NCI-H524 treated with DMSO at 0.1 percent for 48 hours (cell line): ENCODE measurements at regions not wholly inside any gene's neighbourhood (a gene's known extent, or its start where the extent isn't known, plus 50 kb on each side); places are given as distances from the start of the nearest gene placed in this dataset.
"Not testable (repeated sequence)": the region's sequence is repeated elsewhere in the genome, so short reads cannot be mapped to it uniquely, and the experiment has no call there.

ENCODE experiments used
- DNase-seq: peaks from one replicate; lab custom pipeline; 2025; lab: John Stamatoyannopoulos, UW

GRCh38 chr2:35298493-35298892, 1057.1 kb upstream of the CRIM1 start:
- no peak for DNase-seq

DNA sequence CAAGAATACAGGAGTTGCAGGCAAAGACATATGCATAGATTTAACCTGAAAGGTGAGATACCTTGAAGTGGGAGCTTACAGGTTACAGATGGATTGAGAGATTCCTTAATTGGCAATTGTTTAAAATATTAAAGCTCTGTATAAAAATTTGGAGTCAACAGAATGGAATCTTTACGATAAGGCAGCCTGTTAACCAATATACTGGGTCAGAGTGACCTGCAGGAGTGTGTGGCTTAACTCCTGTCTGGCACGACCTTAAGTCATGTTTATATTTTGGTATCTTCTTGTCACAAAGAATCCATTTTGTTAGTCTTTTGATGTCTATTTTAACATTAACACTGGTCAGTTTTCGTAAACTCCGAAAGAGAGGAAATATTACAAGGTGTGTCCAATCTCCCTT, 1058.2 kb upstream of the CRIM1 start:
- no peak for DNase-seq

DNA sequence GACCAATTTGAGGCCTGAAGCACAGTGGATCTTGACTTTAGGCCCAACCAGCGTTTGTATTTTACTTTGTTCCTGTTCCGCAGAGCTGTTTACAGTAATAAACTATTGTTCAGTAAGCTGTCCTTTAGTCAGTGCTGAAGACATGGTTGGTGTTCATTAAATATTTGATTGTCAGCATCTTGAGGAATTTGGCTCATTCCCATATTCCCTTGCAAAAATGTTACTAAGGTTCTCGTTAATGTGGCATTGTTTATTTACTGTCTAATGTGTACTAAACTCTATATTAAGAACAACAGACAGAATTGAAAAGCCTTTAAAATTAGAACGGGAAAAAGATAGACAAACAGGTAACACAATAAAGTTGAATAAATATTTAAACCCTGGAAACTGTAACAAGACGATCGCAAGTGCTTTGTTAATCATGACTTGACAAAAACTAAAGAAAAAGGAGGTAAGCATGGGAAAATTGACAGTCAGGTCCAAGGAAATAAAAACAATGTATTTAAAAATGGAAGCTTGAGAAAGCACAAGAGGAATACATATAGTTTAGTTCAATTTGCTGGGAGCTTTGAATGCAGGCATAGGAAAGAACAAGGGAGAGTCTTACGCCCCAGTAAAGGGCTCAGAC, 1060.8 kb upstream of the CRIM1 start:
- no peak for DNase-seq

- DNase-seq, result no peak
Measured at GRCh38 chr2:35293261-35293660, 1062.3 kb upstream of the CRIM1 start.

DNA sequence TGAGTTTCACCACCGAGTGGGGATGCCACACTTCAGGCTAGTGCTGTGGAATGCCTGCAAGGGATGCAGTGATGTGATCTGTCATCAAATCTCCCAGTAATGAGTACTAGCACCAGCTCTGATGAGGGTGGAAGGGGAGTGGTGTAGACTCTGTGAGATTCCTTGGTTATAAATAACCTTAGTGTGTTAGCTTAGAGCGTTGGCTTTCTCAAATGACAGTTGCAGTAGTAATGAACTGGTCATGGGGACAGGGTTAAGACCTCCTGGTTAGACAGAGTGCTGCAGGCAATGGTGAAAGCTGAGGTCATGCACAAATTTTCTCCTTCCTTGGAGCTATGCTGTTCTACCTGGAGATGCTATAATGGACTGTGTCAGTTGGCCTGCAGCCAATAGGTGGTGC, 1063.4 kb upstream of the CRIM1 start:
- DNase-seq, result no peak

DNA sequence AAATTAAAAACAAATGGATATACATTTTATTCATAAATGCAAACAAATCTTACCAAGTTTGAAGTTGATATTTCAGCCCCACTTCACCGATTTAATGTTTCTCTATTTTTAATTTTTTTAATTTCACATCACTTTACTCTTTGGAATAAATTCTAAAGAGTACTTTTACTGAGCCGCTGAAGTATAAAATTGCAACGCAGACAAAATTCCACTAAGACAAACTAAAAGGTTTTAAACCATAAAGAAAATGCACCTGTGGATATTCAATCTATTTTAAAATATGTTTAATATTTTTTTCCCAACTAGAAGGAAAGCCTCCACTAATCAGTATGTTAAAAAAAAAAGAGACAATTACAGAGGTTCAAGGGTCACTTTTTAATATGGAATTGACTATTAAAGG, 1073.9 kb upstream of the CRIM1 start:
- no peak for DNase-seq

DNA sequence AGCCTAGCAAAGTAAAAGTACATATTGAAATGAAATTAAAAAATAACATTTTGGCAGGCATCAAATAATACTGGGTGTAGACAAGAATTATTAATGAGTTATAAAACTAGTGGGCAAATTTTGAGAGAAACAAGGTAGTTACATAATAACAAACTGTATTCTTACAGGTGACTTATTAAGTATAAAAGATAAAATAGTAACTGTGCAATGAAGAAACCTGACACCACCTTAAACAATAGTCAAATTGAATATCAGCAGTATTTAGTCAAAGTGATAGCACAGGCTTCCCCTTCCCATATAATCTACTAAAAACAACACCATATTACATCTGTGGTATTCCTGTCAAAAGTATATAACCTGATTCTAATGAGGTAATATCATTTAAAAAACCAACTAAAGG, 1099.8 kb upstream of the CRIM1 start:
- DNase-seq, result no peak

DNA sequence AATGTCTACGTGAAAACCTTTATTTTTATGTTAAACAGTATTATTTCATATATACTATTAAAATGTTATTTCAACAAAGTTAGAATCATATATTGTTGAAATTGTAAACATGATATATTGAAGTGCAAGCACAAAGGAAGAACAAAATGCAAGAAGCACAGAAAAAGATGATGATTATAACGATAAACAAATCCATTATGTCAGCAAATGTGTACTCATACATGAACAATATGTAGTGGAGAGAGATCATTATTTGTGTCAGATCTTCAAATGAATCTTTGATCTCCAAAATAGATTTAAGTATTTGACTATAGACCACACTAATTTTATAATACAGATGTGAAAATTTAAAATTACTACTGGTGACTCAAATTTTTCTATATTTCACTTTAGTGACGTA, 1104.4 kb upstream of the CRIM1 start:
- no peak for DNase-seq

DNA sequence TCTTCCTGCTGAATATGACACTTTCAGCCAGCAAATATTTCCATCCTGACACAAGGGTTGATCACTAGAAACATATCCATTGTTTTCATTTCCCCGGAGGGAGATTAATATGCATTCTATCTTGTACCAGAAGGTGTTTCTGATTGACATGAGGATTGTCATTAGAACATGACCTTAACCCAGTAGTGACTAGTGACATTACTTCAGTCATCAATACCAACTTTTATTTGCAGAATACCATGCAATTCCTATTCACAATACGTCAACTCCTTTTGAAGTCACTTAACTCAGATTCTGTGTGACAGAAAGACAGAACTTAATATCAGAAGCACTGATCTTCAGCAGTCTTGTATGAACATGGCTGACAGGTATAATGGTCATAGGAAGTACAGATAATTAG, 1108.9 kb upstream of the CRIM1 start:
- no peak for DNase-seq

- DNase-seq, result no peak
Measured at GRCh38 chr2:35228584-35228983, 1127.0 kb upstream of the CRIM1 start.

DNA sequence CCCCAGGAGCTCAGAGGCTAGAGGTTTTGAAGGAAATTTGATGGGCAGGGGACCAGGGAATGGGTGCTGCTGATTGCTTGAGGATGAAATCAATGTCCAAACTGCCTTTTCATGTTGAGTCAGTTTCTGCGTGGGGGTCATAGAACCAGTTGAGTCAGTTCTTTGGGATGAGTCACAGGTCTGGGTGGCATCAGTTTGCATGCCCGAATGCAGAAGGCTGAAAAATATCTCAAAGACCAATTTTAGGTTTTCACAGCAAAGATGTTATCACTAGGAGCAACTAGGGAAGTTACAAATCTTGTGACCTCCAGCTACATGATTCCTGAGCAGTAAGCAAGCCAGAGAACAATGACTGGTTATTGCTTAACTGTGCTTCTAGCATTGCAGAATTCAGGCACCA, 1135.1 kb upstream of the CRIM1 start:
- DNase-seq, result no peak

- no peak for DNase-seq
Measured at GRCh38 chr2:35204881-35205280, 1150.7 kb upstream of the CRIM1 start.

DNA sequence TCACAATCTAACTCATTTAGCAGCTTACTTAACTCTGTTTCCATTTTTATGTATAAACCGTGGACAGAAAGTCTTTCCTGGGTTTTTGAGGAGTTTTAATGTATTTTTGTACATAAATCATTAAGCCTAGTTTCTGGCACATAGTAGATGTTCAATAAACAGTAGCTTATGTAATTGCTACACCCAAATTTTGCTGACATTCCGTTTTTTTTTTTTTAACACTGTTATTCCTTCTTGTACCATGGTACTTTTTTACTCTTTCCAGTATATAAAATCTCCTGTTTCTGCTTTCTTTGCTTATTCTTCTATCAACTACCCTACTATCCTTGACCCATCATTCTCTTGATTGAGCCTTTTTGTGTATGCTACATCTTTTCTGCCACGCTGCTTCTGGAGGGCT, 1151.3 kb upstream of the CRIM1 start:
- no peak for DNase-seq

DNA sequence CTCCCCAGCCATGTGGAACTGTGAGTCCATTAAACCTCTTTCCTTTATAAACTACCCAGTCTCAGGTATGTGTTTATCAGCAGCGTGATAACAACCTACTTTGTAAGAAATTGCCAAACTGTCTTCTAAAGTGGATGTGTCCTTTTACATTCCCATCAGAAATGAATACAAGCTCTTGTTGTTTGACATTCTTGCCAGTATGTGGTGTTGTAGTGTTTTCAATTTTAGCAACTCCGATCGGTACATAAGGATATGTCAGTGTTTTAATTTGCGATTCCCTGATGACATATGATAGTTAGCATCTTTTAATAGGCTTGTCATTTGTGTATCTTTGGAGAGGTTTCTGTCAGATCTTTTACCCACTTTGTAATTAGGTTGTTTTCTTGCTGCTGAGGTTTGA, 1156.3 kb upstream of the CRIM1 start:
- DNase-seq, result no peak

DNA sequence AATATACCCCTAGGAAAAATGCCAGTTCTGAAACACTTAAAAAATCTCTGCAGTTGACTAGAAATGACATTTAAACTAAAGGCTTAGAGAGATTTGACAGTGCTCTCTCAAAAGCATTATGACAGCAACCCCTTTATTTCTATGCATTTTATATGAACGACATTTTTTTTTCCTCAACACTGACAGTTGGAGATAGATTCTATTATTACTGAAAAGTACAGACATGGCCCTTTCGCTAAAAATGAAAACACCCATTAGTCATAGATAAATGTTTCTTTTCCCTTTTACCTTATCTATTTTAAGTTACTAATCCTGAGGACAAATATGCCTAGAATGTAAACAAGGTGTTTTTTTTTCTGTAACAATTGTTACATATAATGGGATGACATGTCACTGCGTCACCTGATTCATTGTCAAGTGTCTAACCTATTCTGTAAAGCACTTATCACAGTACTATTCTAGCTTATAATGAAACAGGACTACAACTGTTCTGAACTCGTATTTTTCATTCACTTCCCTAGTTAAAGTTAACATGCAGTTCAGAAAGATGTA, 1169.6 kb upstream of the CRIM1 start:
- DNase-seq, result no peak

- DNase-seq, result no peak
Measured at GRCh38 chr2:35184471-35184870, 1171.1 kb upstream of the CRIM1 start.

DNA sequence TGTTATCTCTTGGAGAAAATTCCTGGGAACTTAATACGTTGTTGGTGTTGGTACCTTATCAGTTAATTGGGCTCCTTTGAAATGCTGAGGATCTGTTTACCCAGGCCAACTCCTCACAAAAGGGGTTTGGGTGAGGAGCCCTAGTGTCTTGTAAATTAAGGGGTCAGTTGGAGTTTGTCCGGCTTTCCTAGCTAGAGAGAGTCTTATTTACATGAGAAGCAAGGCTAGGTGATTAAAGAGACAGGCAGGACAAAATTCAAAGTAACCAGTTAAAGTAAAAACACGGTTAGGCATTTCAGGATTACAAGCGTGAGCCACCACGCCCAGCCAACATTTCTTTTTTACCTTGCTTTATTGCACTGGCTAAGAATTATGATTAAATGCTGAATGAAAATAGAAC, 1178.9 kb upstream of the CRIM1 start:
- DNase-seq, result not testable (repeated sequence)

GRCh38 chr2:35174845-35175244, 1180.7 kb upstream of the CRIM1 start:
- DNase-seq, result no peak

GRCh38 chr2:35172687-35173086, 1182.9 kb upstream of the CRIM1 start:
- DNase-seq, result no peak

DNA sequence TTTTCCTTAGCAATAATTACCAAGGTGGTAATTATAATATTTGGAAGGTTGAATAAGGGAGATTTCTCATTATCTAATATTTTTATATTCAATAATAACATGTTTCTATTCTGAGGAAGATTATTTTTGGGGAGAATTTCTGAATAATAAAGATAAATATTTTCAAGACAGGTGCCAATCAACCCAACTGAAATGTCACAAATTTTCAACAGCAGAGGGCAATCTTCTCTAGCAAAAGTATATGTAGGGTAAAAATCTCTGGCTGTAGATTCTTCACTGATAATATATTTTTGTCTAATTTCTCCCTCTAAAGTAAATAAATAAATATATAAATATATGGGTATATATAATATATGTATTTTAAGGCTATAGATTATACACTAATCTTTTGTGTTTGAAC, 1187.2 kb upstream of the CRIM1 start:
- no peak for DNase-seq

DNA sequence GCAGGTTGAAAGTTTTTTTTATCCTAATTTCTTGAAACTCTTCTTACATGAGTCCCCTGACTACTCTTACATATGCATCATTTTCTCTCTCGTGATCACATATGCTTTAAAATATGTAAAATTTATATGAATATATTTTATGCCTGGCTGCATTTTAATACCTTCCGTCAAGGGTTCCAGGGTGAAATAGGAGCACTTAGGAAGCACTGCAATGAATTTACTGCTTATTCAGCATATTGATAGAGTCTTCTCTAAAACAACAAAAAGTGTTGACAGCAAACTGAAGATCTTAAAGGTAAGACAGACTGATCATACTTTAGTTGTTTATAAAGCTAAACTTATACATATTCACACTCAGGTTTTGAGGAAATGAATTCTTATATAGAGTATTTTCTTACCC, 1191.6 kb upstream of the CRIM1 start:
- DNase-seq, result no peak

DNA sequence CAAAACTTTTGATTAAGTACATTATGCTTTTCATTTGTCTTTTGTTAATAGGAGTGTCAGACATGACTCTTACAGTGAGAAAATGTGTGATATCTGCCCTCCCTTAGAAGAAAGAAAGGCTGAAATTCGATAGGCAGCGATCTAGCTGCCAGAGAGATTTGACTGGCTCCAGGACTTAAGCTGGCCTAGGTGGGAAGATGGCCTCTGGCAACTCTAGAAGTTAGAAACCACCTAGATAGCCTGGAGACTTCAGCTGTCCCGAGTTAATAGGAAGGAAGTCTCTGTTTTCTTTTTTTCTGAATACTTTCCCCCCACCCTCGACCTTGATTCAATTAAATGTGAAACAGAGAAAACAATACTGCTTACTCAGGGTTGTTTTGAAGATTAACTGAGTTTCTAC, 1194.7 kb upstream of the CRIM1 start:
- DNase-seq, result no peak

DNA sequence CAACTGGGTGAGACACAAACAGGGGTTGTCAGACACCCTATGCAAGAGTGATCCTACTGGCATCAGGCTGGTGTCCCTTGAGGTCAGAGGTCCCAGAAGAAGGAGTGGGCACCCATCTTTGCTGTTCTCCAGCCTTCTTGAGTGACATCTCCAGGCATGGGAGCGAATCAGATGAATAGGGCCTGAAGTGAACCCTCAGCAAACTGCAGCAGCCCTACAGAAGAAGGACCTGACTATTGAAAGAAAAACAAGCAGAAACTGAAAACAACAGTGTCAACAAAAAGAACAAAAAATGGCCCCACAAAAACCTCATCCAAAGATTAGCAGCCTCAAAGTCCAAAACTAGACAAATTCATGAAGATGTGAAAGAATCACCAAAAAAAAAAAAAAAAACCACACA, 1229.7 kb upstream of the CRIM1 start:
- no peak for DNase-seq

GRCh38 chr2:35125278-35125677, 1230.3 kb upstream of the CRIM1 start:
- DNase-seq, result no peak

- DNase-seq, result no peak
Measured at GRCh38 chr2:35116151-35116550, 1239.4 kb upstream of the CRIM1 start.
